H1 (cell line): ENCODE measurements at regions not wholly inside any gene's neighbourhood (a gene's known extent, or its start where the extent isn't known, plus 50 kb on each side); places are given as distances from the start of the nearest gene placed in this dataset.

Experiments used
- CTCF ChIA-PET: fragments of 300-600 bp; sonication (Branson Sonifier 250); formaldehyde crosslinking; loops from one replicate; lab custom pipeline; 2021; ENCODE audit not compliant: partially characterized antibody; lab: Charles Lee
- POLR2A ChIA-PET: fragments of 300-600 bp; sonication (Branson Sonifier 250); formaldehyde crosslinking; loops from one replicate; lab custom pipeline; 2021; ENCODE audit warnings: inconsistent platforms; ENCODE audit not compliant: partially characterized antibody; lab: Charles Lee
- DNase-seq, 2 experiments: peaks; one replicate each; pipeline versions ENCODE4 v3.0.0 to v3.0.0-alpha.2; 2010 to 2022; ENCODE audit warnings: low spot score in 2 of 2, low read depth in 1 of 2, mixed read lengths in 1 of 2
- FAIRE-seq: peaks from 2 replicates; lab custom pipeline; 2011; peaks lifted over from hg19 to GRCh38; lab: Jason Lieb, UNC
- H2AFZ ChIP-seq: 2 replicates; pipeline ENCODE4 v1.8.1; 2012; ENCODE audit warnings: low read length, inconsistent platforms
- H2AK5ac ChIP-seq: 2 replicates; pipeline ENCODE4 v1.6.1; 2013; ENCODE audit warnings: low read depth, low read length
- H2BK120ac ChIP-seq: replicated peaks from 2 replicates; pipeline ENCODE3; 2013; ENCODE audit warnings: low read depth, low read length, inconsistent platforms
- H2BK12ac ChIP-seq: 2 replicates; pipeline ENCODE4 v1.6.1; 2013; ENCODE audit warnings: low read depth, low read length
- H2BK15ac ChIP-seq: 2 replicates; pipeline ENCODE4 v1.6.1; 2013; ENCODE audit warnings: low read length
- H2BK20ac ChIP-seq: 2 replicates; pipeline ENCODE4 v1.6.1; 2013; ENCODE audit warnings: low read length
- H2BK5ac ChIP-seq: 2 replicates; pipeline ENCODE4 v1.6.1; 2013; ENCODE audit warnings: low read depth, low read length
- H3K14ac ChIP-seq: 2 replicates; pipeline ENCODE4 v1.6.1; 2013; ENCODE audit warnings: inconsistent platforms; ENCODE audit not compliant: insufficient read length
- H3K18ac ChIP-seq: 2 replicates; pipeline ENCODE4 v1.6.1; 2013; ENCODE audit warnings: low read length; ENCODE audit errors: extremely low read depth
- H3K23ac ChIP-seq: 2 replicates; pipeline ENCODE4 v1.6.1; 2013; ENCODE audit warnings: inconsistent platforms; ENCODE audit not compliant: insufficient read length
- H3K23me2 ChIP-seq: 2 replicates; pipeline ENCODE4 v1.6.1; 2013; ENCODE audit warnings: low read depth, low read length
- H3K27ac ChIP-seq: 2 replicates; pipeline ENCODE4 v1.6.1; 2011; ENCODE audit warnings: low read depth, low read length, inconsistent platforms
- H3K27me3 ChIP-seq, 4 experiments: replicated peaks in 1 of 4; 1 replicate in 1 of 4; 2 replicates in 3 of 4; pipeline versions ENCODE4 v1.6.1 to v1.8.1; 2011 to 2013; ENCODE audit warnings: low read length in 3 of 4, mild to moderate bottlenecking in 3 of 4, inconsistent platforms in 2 of 4, mixed read lengths in 2 of 4, moderate library complexity in 1 of 4; ENCODE audit not compliant: control insufficient read depth in 3 of 4, insufficient read depth in 3 of 4; ENCODE audit errors: extremely low read depth in 1 of 4
- H3K36me3 ChIP-seq, 4 experiments: 2 replicates each; pipeline versions ENCODE4 v1.6.1 to v1.8.1; 2011 to 2013; ENCODE audit warnings: mild to moderate bottlenecking in 4 of 4, low read length in 3 of 4, moderate library complexity in 2 of 4, control low read depth in 1 of 4, inconsistent platforms in 1 of 4; ENCODE audit not compliant: insufficient read depth in 4 of 4, control insufficient read depth in 2 of 4
- H3K4ac ChIP-seq: replicated peaks from 2 replicates; pipeline ENCODE3; 2013; ENCODE audit warnings: low read length, low read depth, mixed read lengths, inconsistent platforms; ENCODE audit not compliant: insufficient read length
- H3K4me1 ChIP-seq, 4 experiments: replicated peaks in 1 of 4; 1 replicate in 1 of 4; 2 replicates in 3 of 4; pipeline versions ENCODE4 v1.6.1 to v1.8.1; 2011 to 2013; ENCODE audit warnings: low read length in 3 of 4, inconsistent platforms in 2 of 4, mixed read lengths in 1 of 4; ENCODE audit not compliant: insufficient read depth in 4 of 4, control insufficient read depth in 3 of 4
- H3K4me2 ChIP-seq, 2 experiments: 2 replicates each; pipeline versions ENCODE4 v1.6.1 to v1.8.1; 2011 to 2013; ENCODE audit warnings: low read depth in 2 of 2, low read length in 2 of 2, control low read depth in 1 of 2, inconsistent platforms in 1 of 2, mild to moderate bottlenecking in 1 of 2; ENCODE audit not compliant: insufficient read depth in 1 of 2
- H3K4me3 ChIP-seq, 4 experiments: fragments of 200-600, 300-600 bp in 1 of 4; sonication (generic), shearing (Covaris generic), sonication (Bioruptor Twin) in 1 of 4; 2 replicates each; pipeline versions ENCODE4 v1.5.1 to v1.8.1; 2011 to 2016; ENCODE audit warnings: low read length in 4 of 4, low read depth in 3 of 4, control low read depth in 2 of 4, inconsistent platforms in 2 of 4, mild to moderate bottlenecking in 2 of 4, mixed read lengths in 1 of 4, moderate library complexity in 1 of 4; ENCODE audit not compliant: insufficient read depth in 2 of 4; ENCODE audit errors: extremely low read depth in 1 of 4
- H3K56ac ChIP-seq: replicated peaks from 2 replicates; pipeline ENCODE3; 2013; ENCODE audit warnings: low read depth, mild to moderate bottlenecking, mixed read lengths, low read length, inconsistent platforms; ENCODE audit not compliant: insufficient read length
- H3K79me1 ChIP-seq: 2 replicates; pipeline ENCODE4 v1.6.1; 2013; ENCODE audit warnings: low read depth, low read length, control low read depth
- H3K79me2 ChIP-seq, 2 experiments: 2 replicates each; pipeline versions ENCODE4 v1.6.1 to v1.8.1; 2012 to 2013; ENCODE audit warnings: low read length in 2 of 2, mild to moderate bottlenecking in 2 of 2, inconsistent platforms in 1 of 2; ENCODE audit not compliant: insufficient read depth in 2 of 2, control insufficient read depth in 1 of 2
- H3K9ac ChIP-seq, 4 experiments: replicated peaks in 1 of 4; 1 replicate in 1 of 4; 2 replicates in 3 of 4; pipeline versions ENCODE4 v1.6.1 to v1.8.1; 2011 to 2013; ENCODE audit warnings: low read depth in 3 of 4, low read length in 3 of 4, control low read depth in 2 of 4, mild to moderate bottlenecking in 2 of 4, moderate library complexity in 2 of 4, inconsistent platforms in 1 of 4; ENCODE audit errors: extremely low read depth in 1 of 4
- H3K9me3 ChIP-seq, 2 experiments: 2 replicates each; pipeline versions ENCODE4 v1.6.1 to v1.8.1; 2012 to 2013; ENCODE audit warnings: mild to moderate bottlenecking in 2 of 2, moderate library complexity in 2 of 2, control low read depth in 1 of 2, inconsistent platforms in 1 of 2, low read depth in 1 of 2, low read length in 1 of 2, mixed read lengths in 1 of 2; ENCODE audit not compliant: insufficient read depth in 2 of 2
- H4K20me1 ChIP-seq, 2 experiments: replicated peaks in 1 of 2; 2 replicates each; pipeline versions ENCODE3 to v1.8.1; 2011 to 2013; ENCODE audit warnings: inconsistent platforms in 2 of 2, low read length in 2 of 2, mild to moderate bottlenecking in 1 of 2; ENCODE audit not compliant: insufficient read depth in 2 of 2, control insufficient read depth in 1 of 2
- H4K5ac ChIP-seq: 2 replicates; pipeline ENCODE4 v1.6.1; 2013; ENCODE audit warnings: low read length, low read depth, mixed read lengths, inconsistent platforms; ENCODE audit not compliant: insufficient read length
- H4K8ac ChIP-seq: 2 replicates; pipeline ENCODE4 v1.8.0; 2013; ENCODE audit warnings: mild to moderate bottlenecking, moderate library complexity, low read length, inconsistent platforms; ENCODE audit not compliant: insufficient read depth; ENCODE audit errors: extremely low read depth
- H4K91ac ChIP-seq: replicated peaks from 2 replicates; pipeline ENCODE3; 2013; ENCODE audit warnings: low read length, mixed read lengths, inconsistent platforms; ENCODE audit not compliant: insufficient read length
- ASH2L ChIP-seq: fragments of 200-600, 300-600 bp; sonication (generic); IDR thresholded peaks from one replicate; pipeline ENCODE4 v1.7.1; 2017; ENCODE audit warnings: low read length
- ATF3 ChIP-seq: IDR thresholded peaks from 2 replicates; pipeline ENCODE4 v1.6.1; 2011; ENCODE audit warnings: low read depth, mild to moderate bottlenecking, low read length; ENCODE audit not compliant: insufficient read depth
- BCL11A ChIP-seq, 2 experiments: IDR thresholded peaks; one replicate each; pipeline ENCODE4 v1.6.1; 2011; ENCODE audit warnings: low read depth in 2 of 2, low read length in 2 of 2, mild to moderate bottlenecking in 2 of 2
- GABPA ChIP-seq: IDR thresholded peaks from 2 replicates; pipeline ENCODE4 v1.6.1; 2011; ENCODE audit warnings: mild to moderate bottlenecking, low read length, moderate library complexity, borderline replicate concordance; ENCODE audit not compliant: insufficient read depth
- GTF2F1 ChIP-seq: IDR thresholded peaks from 2 replicates; pipeline ENCODE4 v1.6.1; 2012; ENCODE audit warnings: low read depth, low read length, improper control_type of control experiment, borderline replicate concordance
- RAD21 ChIP-seq, 2 experiments: IDR thresholded peaks in 1 of 2; conservative IDR thresholded peaks in 1 of 2; 2 replicates each; pipeline ENCODE4 v1.6.1; 2011; ENCODE audit warnings: low read depth in 2 of 2, low read length in 2 of 2, improper control_type of control experiment in 1 of 2, inconsistent platforms in 1 of 2, mild to moderate bottlenecking in 1 of 2, moderate library complexity in 1 of 2
- RBBP5 ChIP-seq: IDR thresholded peaks from 2 replicates; pipeline ENCODE4 v1.7.1; 2012; ENCODE audit warnings: low read depth, mild to moderate bottlenecking, inconsistent platforms, low read length, moderate library complexity, borderline replicate concordance
- TAF1 ChIP-seq: IDR thresholded peaks from 2 replicates; pipeline ENCODE4 v1.6.1; 2011; ENCODE audit warnings: mild to moderate bottlenecking, low read depth, low read length
- USF2 ChIP-seq: IDR thresholded peaks from 2 replicates; pipeline ENCODE4 v1.6.1; 2011; ENCODE audit warnings: low read length, improper control_type of control experiment
- ZNF274 ChIP-seq: IDR thresholded peaks from 2 replicates; pipeline ENCODE4 v1.7.0; 2012; ENCODE audit warnings: low read length, borderline replicate concordance; ENCODE audit errors: extremely low read depth
- WGBS, 2 experiments: shearing (Covaris generic) in 1 of 2; methylation state at CpG; one replicate each; pipeline versions ENCODE4 v1.1.6 to v1.1.7; 2013 to 2015; ENCODE audit warnings: low lambda C conversion rate in 2 of 2, mixed read lengths in 2 of 2, inconsistent platforms in 1 of 2, low coverage in 1 of 2, missing lambda C conversion rate in 1 of 2; ENCODE audit not compliant: insufficient replicate concordance in 2 of 2, insufficient coverage in 1 of 2, insufficient read length in 1 of 2; ENCODE audit errors: extremely low coverage in 1 of 2, missing lambda C conversion rate in 1 of 2; 5-methylcytosine and 5-hydroxymethylcytosine counted together

GRCh38 chr14:79947440-79948054, 263.8 kb downstream of the DIO2 start:
- Histone ChIP-seq H3K9me3 (no peaks in the 10 kb centered on the region), H4K91ac (no peak overlapping the region), H3K27ac (no peak overlapping the region), H2BK15ac (no peak overlapping the region), H3K79me1 (no peaks in the 10 kb centered on the region), H4K20me1 (no peaks in the 10 kb centered on the region), H3K36me3 (no peaks in the 10 kb centered on the region), H2BK5ac (no peak overlapping the region), H2AFZ (no peak overlapping the region), H4K5ac (no peak overlapping the region), H3K79me2 (no peaks in the 10 kb centered on the region), H3K4me3 (no peak overlapping the region), H3K27me3 (no peaks in the 10 kb centered on the region), H2BK12ac (no peak overlapping the region), H3K4ac (no peak overlapping the region), H3K4me2 (no peak overlapping the region), H2BK120ac (no peak overlapping the region), H3K9ac (no peak overlapping the region), H3K56ac (no peak overlapping the region), H3K14ac (no peak overlapping the region), H2BK20ac (no peak overlapping the region), H3K23ac (no peak overlapping the region), H4K8ac (no peak overlapping the region), H3K4me1 (peaks cover 0 to 2% (median 0%) of the 10 kb centered on the region in 4 experiments; a peak in 1 of 7 replicates), H3K18ac (no peak overlapping the region), H2AK5ac (no peak overlapping the region), H3K23me2 (no peaks in the 10 kb centered on the region)
- CTCF ChIA-PET, result interaction anchor here (0.6 kb wide), 1 partner anchor 905 kb away, joined by 3 read pairs; no protein-coding TSS in a partner anchor
- WGBS, 2 experiments, result 76% methylated on average over 2 of the region's 2 CpGs; no CpG with 5 or more reads in 1 of the 2 experiments
- POLR2A ChIA-PET, result no interaction called here
- DNase-seq (no peak), FAIRE-seq (no peak)
- TF ChIP-seq USF2, result no peak
- TF ChIP-seq RBBP5, result no peak
- no peak for TF ChIP-seq ATF3
- TF ChIP-seq GTF2F1, result no peak
- no peak for TF ChIP-seq GABPA
- no peak for TF ChIP-seq BCL11A (IDR thresholded peaks at IDR 0.05; ENCODE audit: low read depth in 2 of 2, low read length in 2 of 2)
- TF ChIP-seq RAD21 (IDR thresholded peaks at IDR 0.05 in 1 of 2, conservative IDR thresholded peaks at IDR 0.05 in 1 of 2; ENCODE audit: low read depth in 2 of 2, low read length in 2 of 2), result no peak
- TF ChIP-seq ASH2L, result no peak
- no peak for TF ChIP-seq ZNF274
- no peak for TF ChIP-seq TAF1
